ENCODE measurements at regions not wholly inside any gene's neighbourhood (a gene's known extent, or its start where the extent isn't known, plus 50 kb on each side); places are given as distances from the start of the nearest gene placed in this dataset.

GRCh38 chr3:166201476-166201875 lies 364.3 kb upstream of the BCHE start:
- DNase-seq (ENCODE audit: low read depth): no peak
- no peak overlapping the region for H3K4me3 ChIP-seq (ENCODE audit: low read length)
- TF ChIP-seq CTCF (conservative IDR thresholded peaks at IDR 0.05; ENCODE audit: low read depth, low read length): no peak

DNA sequence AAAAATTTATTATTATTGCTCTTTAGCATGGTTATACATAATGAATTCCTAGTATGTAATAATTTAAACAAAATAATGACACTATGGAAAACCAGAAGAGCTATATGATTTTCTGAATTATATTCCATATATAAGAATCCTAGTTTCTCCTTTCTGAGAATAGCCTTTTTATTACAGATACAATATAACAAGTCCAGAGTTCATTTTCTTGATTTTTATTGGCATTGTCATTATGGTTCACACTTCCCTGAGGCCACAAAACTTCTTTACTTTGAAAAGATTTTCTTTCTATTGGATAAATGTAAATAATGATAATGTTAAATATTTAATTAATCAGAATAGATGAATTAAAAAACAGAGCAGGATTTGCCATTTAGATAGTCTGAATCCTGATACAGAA lies 362.3 kb upstream of the BCHE start:
- no peak for DNase-seq (ENCODE audit: low read depth)
- TF ChIP-seq CTCF (conservative IDR thresholded peaks at IDR 0.05; ENCODE audit: low read depth, low read length): no peak
- H3K4me3 ChIP-seq (ENCODE audit: low read length): no peak overlapping the region

GRCh38 chr3:166195808-166196207 lies 358.6 kb upstream of the BCHE start:
- no peak for DNase-seq (ENCODE audit: low read depth)
- H3K4me3 ChIP-seq (ENCODE audit: low read length): no peak overlapping the region

DNA sequence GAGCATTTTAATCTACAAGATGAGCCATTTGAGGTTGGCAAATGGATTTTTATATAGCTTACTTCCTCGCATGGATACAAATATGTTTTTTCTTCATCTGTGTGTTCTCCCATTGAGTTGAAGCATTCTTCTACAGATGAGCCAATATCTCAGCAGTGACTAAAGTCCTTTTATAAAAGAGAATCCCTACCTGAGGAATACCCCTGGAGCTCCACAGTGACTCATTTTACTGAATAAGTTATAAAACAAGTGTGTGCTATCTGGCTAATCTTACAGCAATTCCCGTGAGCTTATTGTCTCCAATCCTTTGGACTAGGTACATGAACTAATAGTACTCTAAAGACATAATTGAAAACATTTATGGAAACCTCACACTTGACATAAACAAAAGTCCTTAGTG lies 354.2 kb upstream of the BCHE start:
- no peak for DNase-seq (ENCODE audit: low read depth)
- TF ChIP-seq CTCF (conservative IDR thresholded peaks at IDR 0.05; ENCODE audit: low read depth, low read length): no peak

More at GRCh38 chr3:166195808-166196207, 358.6 kb upstream of the BCHE start:
- no peak for TF ChIP-seq CTCF (conservative IDR thresholded peaks at IDR 0.05; ENCODE audit: low read depth, low read length)

GRCh38 chr3:166190360-166190759 lies 353.1 kb upstream of the BCHE start:
- H3K4me3 ChIP-seq (ENCODE audit: low read length): no peak overlapping the region
- DNase-seq (ENCODE audit: low read depth): no peak
- TF ChIP-seq CTCF (conservative IDR thresholded peaks at IDR 0.05; ENCODE audit: low read depth, low read length): no peak

More for the DNA sequence above, 354.2 kb upstream of the BCHE start:
- no peak overlapping the region for H3K4me3 ChIP-seq (ENCODE audit: low read length)

DNA sequence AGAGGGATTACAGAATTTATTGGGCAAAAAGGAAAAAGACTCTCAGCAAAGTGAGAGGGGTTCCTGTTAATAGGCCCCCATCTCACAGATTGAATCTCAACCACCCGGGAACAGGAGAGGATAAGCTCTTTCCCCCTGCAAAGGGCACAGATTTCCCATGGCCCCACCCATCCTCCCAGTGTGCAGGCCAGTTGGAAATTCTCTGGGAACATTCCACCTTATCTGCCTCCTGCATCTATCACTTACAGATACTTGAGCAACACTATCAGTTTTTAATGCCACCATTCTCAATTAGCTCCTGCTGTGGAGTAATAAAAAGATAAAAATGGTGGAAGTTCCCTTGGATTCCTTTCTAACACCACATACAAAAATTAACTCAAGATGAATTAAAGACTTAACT lies 350.0 kb upstream of the BCHE start:
- no peak overlapping the region for H3K4me3 ChIP-seq (ENCODE audit: low read length)
- no peak for DNase-seq (ENCODE audit: low read depth)
- TF ChIP-seq CTCF (conservative IDR thresholded peaks at IDR 0.05; ENCODE audit: low read depth, low read length): no peak

DNA sequence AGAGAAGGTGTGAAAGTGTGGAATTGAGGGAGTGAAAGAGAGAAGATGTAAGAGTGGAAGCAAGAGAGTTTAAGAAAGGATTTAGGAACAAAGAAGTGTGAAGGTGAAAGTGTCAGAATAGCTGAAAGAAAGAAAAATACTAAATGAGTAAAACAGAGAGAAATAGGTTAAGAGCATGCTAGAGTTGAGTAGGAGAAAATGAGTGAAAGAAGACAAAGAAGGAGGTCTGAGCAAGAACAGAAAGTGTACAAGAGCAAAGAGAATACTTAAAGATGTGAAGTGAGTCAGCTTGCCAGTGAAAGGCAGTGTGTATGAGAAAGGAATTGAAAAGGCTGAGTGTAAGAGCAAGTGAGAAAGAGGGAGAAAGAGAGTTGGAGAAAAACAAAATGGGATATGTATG lies 348.8 kb upstream of the BCHE start:
- no peak overlapping the region for H3K4me3 ChIP-seq (ENCODE audit: low read length)
- TF ChIP-seq CTCF (conservative IDR thresholded peaks at IDR 0.05; ENCODE audit: low read depth, low read length): no peak

More for the DNA sequence above, 348.8 kb upstream of the BCHE start:
- no peak for DNase-seq (ENCODE audit: low read depth)
